GM23338 (cell line): ENCODE measurements at regions not wholly inside any gene's neighbourhood (a gene's known extent, or its start where the extent isn't known, plus 50 kb on each side); places are given as distances from the start of the nearest gene placed in this dataset.
"Not testable (repeated sequence)": the region's sequence is repeated elsewhere in the genome, so short reads cannot be mapped to it uniquely, and the experiment has no call there.

ENCODE experiments used
- ATAC-seq: fragments of 200-7000 bp; cut with Tn5 transposase; 3 replicates; pipeline ENCODE4 v1.9.1; 2020
- DNase-seq: peaks from one replicate; pipeline ENCODE4 v3.0.0-alpha.2; 2015; ENCODE audit warnings: low spot score
- H2AFZ ChIP-seq: fragments of 200-600 bp; sonication (generic); 2 replicates; pipeline ENCODE4 v1.8.0; 2016; ENCODE audit warnings: antibody characterized with exemption, mild to moderate bottlenecking, moderate library complexity
- H3F3A ChIP-seq: fragments of 200-600 bp; sonication (generic); replicated peaks from 2 replicates; pipeline ENCODE4 v1.8.0; 2017; ENCODE audit warnings: antibody characterized with exemption, mixed run types, low read depth
- H3K27ac ChIP-seq: fragments of 200-600 bp; sonication (generic); 2 replicates; pipeline ENCODE4 v1.6.1; 2016; ENCODE audit warnings: low read depth
- H3K27me3 ChIP-seq: fragments of 200-600 bp; sonication (generic); 2 replicates; pipeline ENCODE4 v1.8.0; 2016; ENCODE audit warnings: mild to moderate bottlenecking, mixed run types, moderate library complexity; ENCODE audit not compliant: insufficient read depth
- H3K36me3 ChIP-seq: fragments of 200-600 bp; sonication (generic); 2 replicates; pipeline ENCODE4 v1.8.0; 2016; ENCODE audit warnings: mild to moderate bottlenecking; ENCODE audit not compliant: insufficient read depth
- H3K4me1 ChIP-seq: fragments of 200-600 bp; sonication (generic); 2 replicates; pipeline ENCODE4 v1.8.0; 2016; ENCODE audit warnings: mild to moderate bottlenecking, moderate library complexity; ENCODE audit not compliant: insufficient read depth
- H3K4me2 ChIP-seq: fragments of 200-600 bp; sonication (generic); 2 replicates; pipeline ENCODE4 v1.7.1; 2017; ENCODE audit warnings: mixed run types
- H3K4me3 ChIP-seq: fragments of 200-600 bp; sonication (generic); 2 replicates; pipeline ENCODE4 v1.6.1; 2016; ENCODE audit warnings: mixed run types
- H3K79me2 ChIP-seq: fragments of 200-600 bp; sonication (generic); replicated peaks from 2 replicates; pipeline ENCODE4 v1.8.0; 2017; ENCODE audit warnings: mild to moderate bottlenecking; ENCODE audit not compliant: insufficient read depth
- H3K9me2 ChIP-seq: fragments of 200-600 bp; sonication (generic); 2 replicates; pipeline ENCODE4 v1.8.0; 2017; ENCODE audit not compliant: insufficient read depth
- H4K20me1 ChIP-seq: fragments of 200-600 bp; sonication (generic); replicated peaks from 2 replicates; pipeline ENCODE4 v1.8.0; 2017; ENCODE audit warnings: mild to moderate bottlenecking; ENCODE audit not compliant: insufficient read depth
- H3K27ac Mint-ChIP-seq: 2 replicates; pipeline ENCODE4 v1.8.0; 2020; ENCODE audit warnings: inconsistent platforms, mild to moderate bottlenecking, moderate library complexity, mixed read lengths
- H3K27me3 Mint-ChIP-seq: 3 replicates; pipeline ENCODE4 v1.8.0; 2022; ENCODE audit warnings: low read depth, mild to moderate bottlenecking, moderate library complexity, mixed read lengths, inconsistent platforms; ENCODE audit not compliant: insufficient read depth, poor library complexity
- H3K36me3 Mint-ChIP-seq: 3 replicates; pipeline ENCODE4 v1.8.0; 2021; ENCODE audit warnings: low read depth, mild to moderate bottlenecking, inconsistent platforms, moderate library complexity, mixed read lengths
- H3K4me1 Mint-ChIP-seq: 3 replicates; pipeline ENCODE4 v1.8.0; 2020; ENCODE audit warnings: mild to moderate bottlenecking, inconsistent platforms, mixed read lengths
- H3K4me3 Mint-ChIP-seq: 3 replicates; pipeline ENCODE4 v1.8.0; 2021; ENCODE audit warnings: moderate library complexity, mild to moderate bottlenecking, inconsistent platforms, mixed read lengths
- H3K9me3 Mint-ChIP-seq: 3 replicates; pipeline ENCODE4 v1.8.0; 2020; ENCODE audit warnings: moderate library complexity, mild to moderate bottlenecking, inconsistent platforms, mixed read lengths
- EZH2 ChIP-seq: fragments of 200-600 bp; sonication (generic); IDR thresholded peaks from one replicate; pipeline ENCODE4 v1.8.0; 2017; ENCODE audit warnings: antibody characterized with exemption, mild to moderate bottlenecking, low read depth; ENCODE audit not compliant: unreplicated experiment
- EZH2phosphoT487 ChIP-seq: fragments of 200-600 bp; sonication (generic); IDR thresholded peaks from one replicate; pipeline ENCODE4 v1.8.1; 2018; ENCODE audit warnings: antibody characterized with exemption; ENCODE audit not compliant: unreplicated experiment
- JUNB ChIP-seq: IDR thresholded peaks from one replicate; pipeline ENCODE4 v1.6.1; 2016; ENCODE audit warnings: antibody characterized with exemption; ENCODE audit not compliant: unreplicated experiment
- TF ChIP-seq, protein P1 (sequence below): IDR thresholded peaks from one replicate; pipeline ENCODE4 v1.6.1; 2018; ENCODE audit warnings: antibody characterized with exemption; ENCODE audit not compliant: unreplicated experiment
- TF ChIP-seq, protein P2 (sequence below): IDR thresholded peaks from 2 replicates; pipeline ENCODE4 v1.6.1; 2016; ENCODE audit warnings: antibody characterized with exemption

GRCh38 chr13:49852460-49852859, 60.0 kb upstream of the KPNA3 start:
- H3K27ac ChIP-seq, H2AFZ ChIP-seq, H3K4me2 ChIP-seq, H3K27ac Mint-ChIP-seq, H3K4me1 ChIP-seq, H3K4me3 ChIP-seq, H3K9me2 ChIP-seq, DNase-seq, H4K20me1 ChIP-seq, H3K79me2 ChIP-seq, H3K27me3 Mint-ChIP-seq, ATAC-seq, H3F3A ChIP-seq, H3K27me3 ChIP-seq, H3K4me1 Mint-ChIP-seq, H3K36me3 ChIP-seq, H3K4me3 Mint-ChIP-seq: not testable (repeated sequence)
- peaks cover 23% of the 10 kb centered on the region; the same call in 2 of the 3 replicates for H3K36me3 Mint-ChIP-seq
- peaks cover 38% of the 10 kb centered on the region for H3K9me3 Mint-ChIP-seq

DNA sequence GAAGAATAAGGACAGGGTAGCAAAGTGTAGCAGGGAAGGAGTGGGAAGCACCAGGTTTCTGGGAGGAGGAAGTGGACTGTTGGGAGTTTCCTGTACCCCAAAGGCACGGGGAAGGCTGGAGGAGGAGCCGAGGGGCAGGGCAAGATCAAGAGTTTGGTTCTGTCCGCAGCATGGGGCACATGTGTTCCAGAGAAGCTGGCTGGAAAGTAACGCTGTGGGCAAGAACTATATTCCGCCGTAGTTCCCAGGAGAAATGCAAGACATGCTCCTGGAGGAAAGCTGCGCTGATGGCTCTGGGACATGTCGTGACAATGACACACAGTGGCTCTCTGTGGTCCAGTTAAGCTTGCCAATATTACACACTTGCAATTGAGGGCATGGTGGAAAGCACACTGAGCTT, 51.7 kb upstream of the KPNA3 start:
- Histone ChIP-seq H3K36me3 (no peaks in the 10 kb centered on the region), H3K4me1 (no peaks in the 10 kb centered on the region; the same call in 1 of the 2 replicates), H3K27ac (no peak overlapping the region), H3K4me3 (no peak overlapping the region), H2AFZ (peak overlapping the region; percentile 81; the same call in 1 of the 2 replicates), H3K27me3 (no peaks in the 10 kb centered on the region), H3F3A (no peaks in the 10 kb centered on the region), H3K79me2 (no peaks in the 10 kb centered on the region), H3K9me2 (0 out of 2 replicates have a peak, but pooled peaks cover 5% of the 10 kb centered on the region), H4K20me1 (no peaks in the 10 kb centered on the region), H3K4me2 (no peak overlapping the region)
- Mint-ChIP-seq H3K27me3 (peaks cover 8% of the 10 kb centered on the region), H3K4me3 (no peak overlapping the region), H3K27ac (no peak overlapping the region), H3K36me3 (no peaks in the 10 kb centered on the region), H3K4me1 (peaks cover 12% of the 10 kb centered on the region), H3K9me3 (no peaks in the 10 kb centered on the region)
- DNase-seq (no peak), ATAC-seq (no peak)
- TF ChIP-seq EZH2, result no peak
- no peak for TF ChIP-seq EZH2phosphoT487
- TF ChIP-seq, protein P1, sequence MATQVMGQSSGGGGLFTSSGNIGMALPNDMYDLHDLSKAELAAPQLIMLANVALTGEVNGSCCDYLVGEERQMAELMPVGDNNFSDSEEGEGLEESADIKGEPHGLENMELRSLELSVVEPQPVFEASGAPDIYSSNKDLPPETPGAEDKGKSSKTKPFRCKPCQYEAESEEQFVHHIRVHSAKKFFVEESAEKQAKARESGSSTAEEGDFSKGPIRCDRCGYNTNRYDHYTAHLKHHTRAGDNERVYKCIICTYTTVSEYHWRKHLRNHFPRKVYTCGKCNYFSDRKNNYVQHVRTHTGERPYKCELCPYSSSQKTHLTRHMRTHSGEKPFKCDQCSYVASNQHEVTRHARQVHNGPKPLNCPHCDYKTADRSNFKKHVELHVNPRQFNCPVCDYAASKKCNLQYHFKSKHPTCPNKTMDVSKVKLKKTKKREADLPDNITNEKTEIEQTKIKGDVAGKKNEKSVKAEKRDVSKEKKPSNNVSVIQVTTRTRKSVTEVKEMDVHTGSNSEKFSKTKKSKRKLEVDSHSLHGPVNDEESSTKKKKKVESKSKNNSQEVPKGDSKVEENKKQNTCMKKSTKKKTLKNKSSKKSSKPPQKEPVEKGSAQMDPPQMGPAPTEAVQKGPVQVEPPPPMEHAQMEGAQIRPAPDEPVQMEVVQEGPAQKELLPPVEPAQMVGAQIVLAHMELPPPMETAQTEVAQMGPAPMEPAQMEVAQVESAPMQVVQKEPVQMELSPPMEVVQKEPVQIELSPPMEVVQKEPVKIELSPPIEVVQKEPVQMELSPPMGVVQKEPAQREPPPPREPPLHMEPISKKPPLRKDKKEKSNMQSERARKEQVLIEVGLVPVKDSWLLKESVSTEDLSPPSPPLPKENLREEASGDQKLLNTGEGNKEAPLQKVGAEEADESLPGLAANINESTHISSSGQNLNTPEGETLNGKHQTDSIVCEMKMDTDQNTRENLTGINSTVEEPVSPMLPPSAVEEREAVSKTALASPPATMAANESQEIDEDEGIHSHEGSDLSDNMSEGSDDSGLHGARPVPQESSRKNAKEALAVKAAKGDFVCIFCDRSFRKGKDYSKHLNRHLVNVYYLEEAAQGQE, result no peak
- TF ChIP-seq JUNB, result no peak
- TF ChIP-seq, protein P2, sequence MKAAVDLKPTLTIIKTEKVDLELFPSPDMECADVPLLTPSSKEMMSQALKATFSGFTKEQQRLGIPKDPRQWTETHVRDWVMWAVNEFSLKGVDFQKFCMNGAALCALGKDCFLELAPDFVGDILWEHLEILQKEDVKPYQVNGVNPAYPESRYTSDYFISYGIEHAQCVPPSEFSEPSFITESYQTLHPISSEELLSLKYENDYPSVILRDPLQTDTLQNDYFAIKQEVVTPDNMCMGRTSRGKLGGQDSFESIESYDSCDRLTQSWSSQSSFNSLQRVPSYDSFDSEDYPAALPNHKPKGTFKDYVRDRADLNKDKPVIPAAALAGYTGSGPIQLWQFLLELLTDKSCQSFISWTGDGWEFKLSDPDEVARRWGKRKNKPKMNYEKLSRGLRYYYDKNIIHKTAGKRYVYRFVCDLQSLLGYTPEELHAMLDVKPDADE, result no peak
